Upper lobe of left lung (tissue), 6 donors: ENCODE measurements at regions not wholly inside any gene's neighbourhood (a gene's known extent, or its start where the extent isn't known, plus 50 kb on each side); places are given as distances from the start of the nearest gene placed in this dataset.

Experiments used
- ATAC-seq, 2 donors: fragments of 200-7000 bp; cut with Tn5 transposase; one replicate each; pipeline ENCODE4 v1.9.1; 2022; ENCODE audit warnings: mild to moderate bottlenecking in 2 of 2, moderate library complexity in 2 of 2; ENCODE audit not compliant: low FRiP score in 2 of 2
- DNase-seq, 2 donors: peaks; one replicate each; pipeline ENCODE4 v3.0.0-alpha.2; 2019 to 2020
- H3K27ac ChIP-seq, 4 donors: fragments of 200-600 bp; sonication (generic); one replicate each; pipeline ENCODE4 v1.5.1; 2016 to 2019
- H3K27me3 ChIP-seq, 4 donors: fragments of 200-600 bp; sonication (generic); one replicate each; pipeline ENCODE4 v1.5.1; 2017 to 2019
- H3K36me3 ChIP-seq, 4 donors: fragments of 200-600 bp; sonication (generic); one replicate each; pipeline ENCODE4 v1.5.1; 2016 to 2019
- H3K4me1 ChIP-seq, 4 donors: fragments of 200-600 bp; sonication (generic); one replicate each; pipeline ENCODE4 v1.5.1; 2018 to 2019
- H3K4me3 ChIP-seq, 4 donors: fragments of 200-600 bp; sonication (generic); one replicate each; pipeline ENCODE4 v1.5.1; 2017 to 2019; ENCODE audit warnings: mild to moderate bottlenecking in 2 of 4, moderate library complexity in 1 of 4
- H3K9me3 ChIP-seq, 4 donors: fragments of 200-600 bp; sonication (generic); one replicate each; pipeline ENCODE4 v1.5.1; 2018 to 2019
- EP300 ChIP-seq, 4 donors: sonication (generic); formaldehyde crosslinking; IDR thresholded peaks; one replicate each; pipeline ENCODE4 v1.5.1; 2017; ENCODE audit warnings: antibody characterized with exemption in 4 of 4, control low read depth in 2 of 4
- POLR2A ChIP-seq, 4 donors: fragments of 450-650 bp; IDR thresholded peaks; one replicate each; pipeline ENCODE4 v1.5.1; 2016 to 2017; ENCODE audit warnings: antibody characterized with exemption in 4 of 4, mild to moderate bottlenecking in 2 of 4
- POLR2AphosphoS5 ChIP-seq, 2 donors: sonication (generic); formaldehyde crosslinking; IDR thresholded peaks; one replicate each; pipeline ENCODE4 v1.5.1; 2017; ENCODE audit warnings: antibody characterized with exemption in 2 of 2
- WGBS, 2 donors: methylation state at CpG; one replicate each; pipeline ENCODE4 v1.1.5; 2017 to 2018; 5-methylcytosine and 5-hydroxymethylcytosine counted together
- TF ChIP-seq, protein P1 (sequence below), 6 experiments: fragments of 450-650 bp in 4 of 6; fragments of 200-600 bp in 2 of 6; sonication (generic) in 2 of 6; IDR thresholded peaks; one replicate each; pipeline ENCODE4 v1.5.1; 2016 to 2019; ENCODE audit warnings: antibody characterized with exemption in 6 of 6
- donor health status: DM: no; HTN: no; CAD: no; lungs with moderate emphysema.
- donor health status: DM: no; HTN: yes; CAD: no; lungs with severe emphysema.

DNA sequence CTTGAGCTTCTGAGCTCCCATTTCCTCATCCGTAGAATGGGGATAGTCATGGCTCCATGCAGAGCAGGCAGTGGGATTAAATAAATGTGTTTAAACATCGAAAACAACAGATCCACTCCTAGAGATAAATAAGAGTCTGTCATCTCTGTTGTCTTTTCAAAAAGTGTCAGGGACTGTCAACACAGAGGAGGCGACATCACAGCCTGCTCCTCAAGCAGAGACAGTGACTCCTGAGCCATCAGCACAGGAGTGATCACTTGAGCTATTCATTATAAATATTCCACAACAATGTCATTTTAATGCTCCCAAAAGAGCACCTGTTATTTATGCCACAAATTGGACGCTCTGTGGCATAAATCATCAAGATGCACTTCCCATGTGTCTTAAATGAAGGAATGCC, 605.6 kb upstream of the CDH5 start:
- no peak for DNase-seq
- no peak for ATAC-seq
- Histone ChIP-seq H3K27me3 (no peaks in the 10 kb centered on the region), H3K4me3 (no peak overlapping the region), H3K27ac (no peak overlapping the region), H3K4me1 (no peaks in the 10 kb centered on the region), H3K9me3 (no peaks in the 10 kb centered on the region), H3K36me3 (no peaks in the 10 kb centered on the region)
- TF ChIP-seq, protein P1, sequence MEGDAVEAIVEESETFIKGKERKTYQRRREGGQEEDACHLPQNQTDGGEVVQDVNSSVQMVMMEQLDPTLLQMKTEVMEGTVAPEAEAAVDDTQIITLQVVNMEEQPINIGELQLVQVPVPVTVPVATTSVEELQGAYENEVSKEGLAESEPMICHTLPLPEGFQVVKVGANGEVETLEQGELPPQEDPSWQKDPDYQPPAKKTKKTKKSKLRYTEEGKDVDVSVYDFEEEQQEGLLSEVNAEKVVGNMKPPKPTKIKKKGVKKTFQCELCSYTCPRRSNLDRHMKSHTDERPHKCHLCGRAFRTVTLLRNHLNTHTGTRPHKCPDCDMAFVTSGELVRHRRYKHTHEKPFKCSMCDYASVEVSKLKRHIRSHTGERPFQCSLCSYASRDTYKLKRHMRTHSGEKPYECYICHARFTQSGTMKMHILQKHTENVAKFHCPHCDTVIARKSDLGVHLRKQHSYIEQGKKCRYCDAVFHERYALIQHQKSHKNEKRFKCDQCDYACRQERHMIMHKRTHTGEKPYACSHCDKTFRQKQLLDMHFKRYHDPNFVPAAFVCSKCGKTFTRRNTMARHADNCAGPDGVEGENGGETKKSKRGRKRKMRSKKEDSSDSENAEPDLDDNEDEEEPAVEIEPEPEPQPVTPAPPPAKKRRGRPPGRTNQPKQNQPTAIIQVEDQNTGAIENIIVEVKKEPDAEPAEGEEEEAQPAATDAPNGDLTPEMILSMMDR (IDR thresholded peaks at IDR 0.05) = no peak
- TF ChIP-seq POLR2A (IDR thresholded peaks at IDR 0.05) = no peak
- TF ChIP-seq POLR2AphosphoS5 (IDR thresholded peaks at IDR 0.05) = no peak
- no peak for TF ChIP-seq EP300 (IDR thresholded peaks at IDR 0.05)
- WGBS, 2 donors = 77 to 84% methylated on average over 4 of the region's 4 CpGs

DNA sequence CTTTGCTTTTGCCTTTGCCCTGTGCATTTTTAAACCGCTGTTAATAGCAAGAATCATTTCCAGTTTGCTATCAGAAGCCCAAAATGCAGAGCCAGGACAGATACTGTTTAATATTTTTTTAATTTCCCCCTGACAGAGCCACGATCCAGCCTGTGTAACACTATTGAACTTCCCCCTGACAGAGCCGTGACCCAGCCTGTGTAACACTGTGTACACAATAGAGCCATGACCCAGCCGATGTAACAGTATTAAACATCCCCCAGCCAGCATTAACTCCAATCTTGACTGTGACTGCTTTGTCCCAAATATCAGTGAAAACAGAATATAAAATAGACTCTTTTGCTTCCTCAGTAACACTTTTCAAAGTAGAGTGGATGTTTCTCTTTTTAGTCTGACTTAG, 607.9 kb upstream of the CDH5 start:
- DNase-seq = no peak
- no peaks in the 10 kb centered on the region for H3K9me3 ChIP-seq
- 61 to 70% methylated on average over 4 of the region's 4 CpGs for WGBS, 2 donors
- H3K27me3 ChIP-seq = no peaks in the 10 kb centered on the region
- no peak overlapping the region for H3K27ac ChIP-seq
- TF ChIP-seq, protein P1 (IDR thresholded peaks at IDR 0.05) = no peak
- no peak for TF ChIP-seq EP300 (IDR thresholded peaks at IDR 0.05)
- no peak for TF ChIP-seq POLR2AphosphoS5 (IDR thresholded peaks at IDR 0.05)
- no peak for TF ChIP-seq POLR2A (IDR thresholded peaks at IDR 0.05)
- no peak overlapping the region for H3K4me3 ChIP-seq
- no peak for ATAC-seq
- H3K36me3 ChIP-seq = no peaks in the 10 kb centered on the region
- H3K4me1 ChIP-seq = no peaks in the 10 kb centered on the region

DNA sequence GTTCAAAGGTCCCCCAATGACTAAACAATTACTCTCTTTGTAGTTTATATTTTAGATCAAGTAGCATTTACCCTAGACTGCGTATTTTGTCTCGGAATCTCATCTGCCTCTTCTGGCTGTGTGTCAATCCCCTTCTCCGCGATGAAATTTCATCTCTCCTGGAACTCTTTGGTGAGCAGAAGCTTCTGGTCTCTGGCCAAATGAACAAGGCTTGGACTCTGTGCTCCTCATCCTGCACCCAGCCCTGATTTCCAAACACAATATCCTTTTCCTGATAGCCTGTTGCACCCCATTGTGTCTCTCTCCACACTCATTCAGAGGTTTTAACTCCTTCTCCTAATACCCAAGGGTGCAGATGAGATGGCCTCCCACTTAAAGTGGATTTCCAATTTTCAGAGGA, 609.4 kb upstream of the CDH5 start:
- H3K36me3 ChIP-seq = no peaks in the 10 kb centered on the region

DNA sequence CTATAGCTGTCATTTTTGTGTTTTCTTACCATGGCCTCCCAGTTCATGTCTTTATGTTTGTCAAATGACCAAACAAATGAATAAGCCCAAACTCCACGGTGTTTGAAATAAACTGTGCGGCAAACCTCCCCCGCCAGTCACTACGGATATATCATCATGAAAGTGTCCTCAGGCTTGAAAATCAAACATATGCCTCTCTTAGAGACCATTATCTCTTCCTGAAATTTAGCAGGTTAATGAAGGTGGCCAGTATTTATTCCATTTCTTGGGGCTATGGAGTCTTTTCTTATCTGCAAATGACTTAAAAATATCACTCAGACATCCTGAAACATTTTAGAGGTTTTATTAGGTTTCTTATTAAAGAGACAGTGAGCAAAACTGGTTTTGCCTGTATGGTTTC, 610.3 kb upstream of the CDH5 start:
- H3K4me1 ChIP-seq = no peaks in the 10 kb centered on the region
- DNase-seq (no peak), ATAC-seq (no peak)
- no peak for TF ChIP-seq EP300 (IDR thresholded peaks at IDR 0.05)
- TF ChIP-seq, protein P1 (IDR thresholded peaks at IDR 0.05) = no peak
- H3K27ac ChIP-seq = no peak overlapping the region
- WGBS, 2 donors = 71 to 85% methylated on average over 4 of the region's 4 CpGs
- H3K27me3 ChIP-seq = no peaks in the 10 kb centered on the region
- H3K36me3 ChIP-seq = no peaks in the 10 kb centered on the region
- H3K4me3 ChIP-seq = no peak overlapping the region
- no peaks in the 10 kb centered on the region for H3K9me3 ChIP-seq

More for the DNA sequence above, 609.4 kb upstream of the CDH5 start:
- no peaks in the 10 kb centered on the region for H3K9me3 ChIP-seq
- 50 to 51% methylated on average over 4 of the region's 4 CpGs for WGBS, 2 donors
- no peak overlapping the region for H3K27ac ChIP-seq
- no peak for DNase-seq
- no peaks in the 10 kb centered on the region for H3K4me1 ChIP-seq
- no peak for ATAC-seq
- H3K4me3 ChIP-seq = no peak overlapping the region
- TF ChIP-seq EP300 (IDR thresholded peaks at IDR 0.05) (no peak), POLR2AphosphoS5 (IDR thresholded peaks at IDR 0.05) (no peak), POLR2A (IDR thresholded peaks at IDR 0.05) (no peak)
- TF ChIP-seq, protein P1 (IDR thresholded peaks at IDR 0.05) = no peak
- no peaks in the 10 kb centered on the region for H3K27me3 ChIP-seq

DNA sequence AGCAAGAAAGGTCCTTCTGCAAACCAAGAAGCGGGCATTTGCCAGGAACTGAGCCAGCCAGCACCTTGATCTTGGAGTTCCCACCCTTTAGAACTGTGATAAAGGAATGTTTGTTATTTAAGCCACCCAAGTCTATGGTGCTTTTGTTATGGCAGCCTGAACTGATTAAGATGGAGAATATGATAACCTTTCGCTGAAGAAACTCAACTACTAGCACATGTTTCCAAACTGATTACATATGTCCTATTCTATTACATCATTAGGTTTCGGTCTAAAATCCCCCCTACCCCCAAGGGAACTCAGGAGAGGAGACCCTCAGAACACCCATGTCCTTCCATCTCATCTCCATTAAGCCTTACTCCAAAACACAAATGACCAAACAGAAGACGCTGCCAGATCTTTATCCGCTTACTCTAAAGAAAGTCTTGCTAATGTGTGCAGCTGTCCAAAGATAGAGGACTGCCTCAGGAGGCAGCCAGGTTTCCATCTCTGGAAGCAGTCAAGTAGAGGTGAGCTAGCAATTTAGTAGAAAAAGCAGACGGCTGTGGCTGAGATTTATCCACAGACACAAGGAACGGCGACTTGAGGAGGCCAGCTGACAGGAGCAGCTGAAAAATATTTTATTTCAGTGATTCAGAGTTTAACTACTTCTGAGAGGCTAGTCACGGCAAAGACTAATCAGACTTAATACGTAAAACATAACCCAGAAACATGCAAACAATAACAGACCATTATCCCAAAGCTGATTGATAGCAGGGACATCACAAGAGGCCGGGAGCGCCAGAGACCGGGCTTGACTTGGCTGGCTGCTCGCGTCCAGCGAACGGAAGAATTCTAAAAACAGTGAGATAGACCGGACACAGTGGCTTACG, 611.4 kb upstream of the CDH5 start:
- TF ChIP-seq POLR2A (IDR thresholded peaks at IDR 0.05) = no peak
- TF ChIP-seq, protein P1 (IDR thresholded peaks at IDR 0.05) = no peak
- no peak for TF ChIP-seq EP300 (IDR thresholded peaks at IDR 0.05)
- 88 to 89% methylated on average over 19 of the region's 19 CpGs for WGBS, 2 donors
- no peaks in the 10 kb centered on the region for H3K27me3 ChIP-seq
- H3K9me3 ChIP-seq = no peaks in the 10 kb centered on the region
- no peaks in the 10 kb centered on the region for H3K4me1 ChIP-seq
- H3K27ac ChIP-seq = peak overlapping the region in 2 of 4 donors; percentile 4 to 21
- peak in 1 of 2 donors; percentile 40 for DNase-seq
- no peak for ATAC-seq
- H3K36me3 ChIP-seq = no peaks in the 10 kb centered on the region
- H3K4me3 ChIP-seq = no peak overlapping the region
